Activated CD8-positive, alpha-beta memory T cell treated with anti-CD3 and anti-CD28 coated beads, Interleukin-2, amount 50 U/mL, for 1 hour (primary cell): ENCODE measurements at regions not wholly inside any gene's neighbourhood (a gene's known extent, or its start where the extent isn't known, plus 50 kb on each side); places are given as distances from the start of the nearest gene placed in this dataset.

Experiments used
- DNase-seq: peaks from one replicate; pipeline ENCODE4 v3.0.0-alpha.2; 2020; ENCODE audit errors: extremely low read depth

DNA sequence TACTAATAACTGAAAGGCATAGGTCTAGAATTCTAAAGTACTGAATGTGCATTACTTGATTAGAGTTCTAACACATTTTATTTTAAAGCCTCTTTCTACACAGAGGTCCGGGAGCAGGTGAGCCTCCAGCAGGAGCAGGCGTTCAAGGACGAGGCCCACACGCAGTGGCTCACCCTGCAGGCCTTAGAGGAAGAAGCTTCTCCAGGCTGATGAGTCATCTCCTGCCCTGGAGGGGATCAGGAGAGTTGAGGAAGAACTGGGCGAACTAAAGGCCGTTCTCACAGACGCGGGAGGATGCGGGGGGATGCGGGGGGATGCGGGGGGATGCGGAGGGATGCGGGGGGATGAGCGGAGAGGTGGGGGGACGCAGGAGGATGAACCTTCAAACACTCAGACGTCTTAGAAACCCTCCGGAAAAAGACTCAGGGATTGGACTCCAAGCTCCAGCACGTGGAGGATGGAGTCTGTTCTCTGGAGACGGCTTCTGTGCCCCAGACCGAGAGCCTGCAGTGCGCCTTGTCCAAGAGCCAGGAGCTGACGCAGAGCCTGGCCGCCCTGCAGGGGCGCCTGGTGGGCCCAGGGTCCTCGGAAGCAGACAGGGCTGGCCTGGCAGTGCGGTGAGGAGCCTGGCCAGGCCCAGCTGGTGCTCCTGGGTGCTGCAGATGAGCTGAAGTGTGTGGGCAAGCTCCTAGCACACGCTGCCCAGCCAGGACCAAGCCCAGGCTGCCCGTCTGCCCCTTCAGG, 433.7 kb upstream of the TPK1 start:
- no peak for DNase-seq

GRCh38 chr7:145265180-145265579, 429.3 kb upstream of the TPK1 start:
- no peak for DNase-seq

GRCh38 chr7:145263886-145264285, 428.0 kb upstream of the TPK1 start:
- DNase-seq, result no peak

DNA sequence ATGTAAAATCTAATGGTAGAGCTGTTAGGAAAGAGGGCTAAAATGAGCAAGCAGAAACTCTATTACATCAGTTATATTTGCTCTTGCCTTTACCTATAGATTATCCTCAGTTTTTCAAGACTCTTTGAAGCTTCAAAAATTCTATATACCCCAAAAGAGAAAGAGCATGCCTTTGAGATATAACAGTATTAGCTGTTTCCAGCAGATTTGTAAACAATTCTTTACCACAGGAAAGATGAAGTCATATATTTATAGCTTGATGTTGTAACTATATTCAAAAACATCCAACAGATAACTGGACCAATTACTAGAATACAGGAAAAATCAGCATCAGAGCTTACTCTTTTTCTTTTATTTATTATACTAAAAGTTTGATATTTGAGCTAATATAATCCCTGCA, 416.2 kb upstream of the TPK1 start:
- no peak for DNase-seq

GRCh38 chr7:145224775-145225174, 388.9 kb upstream of the TPK1 start:
- no peak for DNase-seq

- DNase-seq, result no peak
These were observed 383.6 kb upstream of the TPK1 start for GRCh38 chr7:145219461-145219860.

- DNase-seq, result no peak
These were observed 381.0 kb upstream of the TPK1 start for GRCh38 chr7:145216866-145217265.

GRCh38 chr7:145212050-145212449, 376.2 kb upstream of the TPK1 start:
- DNase-seq, result no peak

DNA sequence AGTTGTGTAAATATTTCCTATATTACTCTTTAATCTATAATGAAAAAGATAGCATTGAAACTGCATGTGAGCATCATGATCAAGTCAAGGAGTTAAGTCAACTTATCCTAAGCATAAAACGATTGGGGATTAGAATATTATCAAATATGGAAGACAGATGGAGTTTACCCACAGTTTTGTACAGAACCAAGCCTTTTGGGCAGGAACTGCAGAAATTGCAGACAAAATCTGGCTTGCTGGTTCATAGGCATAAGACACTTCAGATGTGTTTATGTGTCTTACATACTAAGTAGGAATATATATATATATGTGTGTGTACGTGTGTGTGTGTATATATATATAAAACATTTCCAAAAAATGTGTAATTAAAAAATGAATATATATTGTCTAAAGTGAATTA, 375.4 kb upstream of the TPK1 start:
- no peak for DNase-seq

GRCh38 chr7:145193951-145194350, 358.1 kb upstream of the TPK1 start:
- no peak for DNase-seq

DNA sequence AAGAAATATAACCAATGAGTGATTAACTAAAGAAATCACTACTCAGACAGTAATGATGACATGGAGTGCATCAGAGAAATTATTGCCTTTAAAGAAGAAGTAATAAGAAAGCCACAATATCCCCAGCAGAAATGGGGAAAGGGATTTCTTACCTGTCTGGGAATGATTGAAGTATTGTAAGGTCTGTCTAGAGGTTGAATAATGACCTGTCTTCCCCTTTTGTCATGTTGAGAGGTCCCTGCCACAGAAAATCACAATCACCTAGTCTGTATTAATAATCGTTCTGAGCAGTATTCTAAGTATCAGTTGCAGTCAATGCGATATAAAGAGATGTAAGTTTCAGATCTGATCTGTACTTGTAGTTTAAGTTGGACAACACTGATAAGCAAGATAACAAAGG, 349.1 kb upstream of the TPK1 start:
- no peak for DNase-seq

GRCh38 chr7:145183069-145183468, 347.2 kb upstream of the TPK1 start:
- no peak for DNase-seq

GRCh38 chr7:145175366-145175765, 339.5 kb upstream of the TPK1 start:
- DNase-seq, result no peak

- DNase-seq, result no peak
These were observed 334.1 kb upstream of the TPK1 start for GRCh38 chr7:145169908-145170307.

- DNase-seq, result no peak
These were observed 333.0 kb upstream of the TPK1 start for GRCh38 chr7:145168879-145169278.

GRCh38 chr7:145168427-145168826, 332.6 kb upstream of the TPK1 start:
- no peak for DNase-seq

DNA sequence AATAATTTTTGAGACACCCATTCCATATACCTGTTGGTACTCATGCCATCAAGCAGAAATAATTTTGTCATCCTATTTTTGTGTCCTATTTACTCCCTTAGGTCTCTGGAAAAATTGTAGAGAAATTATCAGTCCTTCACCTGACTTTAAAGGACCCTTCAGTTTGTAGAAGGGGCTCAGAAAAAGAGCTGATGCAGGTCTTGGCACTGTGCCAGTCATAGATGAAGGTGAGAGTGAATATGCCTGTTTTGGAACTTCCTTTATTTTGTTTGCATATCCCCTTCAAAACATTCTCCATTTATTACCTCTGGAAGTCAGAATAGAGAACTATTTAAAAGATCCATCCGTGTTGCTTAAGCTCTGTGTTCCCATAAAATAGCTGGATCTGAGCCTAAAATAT, 321.0 kb upstream of the TPK1 start:
- DNase-seq, result no peak

- no peak for DNase-seq
These were observed 316.7 kb upstream of the TPK1 start for GRCh38 chr7:145152589-145152988.

DNA sequence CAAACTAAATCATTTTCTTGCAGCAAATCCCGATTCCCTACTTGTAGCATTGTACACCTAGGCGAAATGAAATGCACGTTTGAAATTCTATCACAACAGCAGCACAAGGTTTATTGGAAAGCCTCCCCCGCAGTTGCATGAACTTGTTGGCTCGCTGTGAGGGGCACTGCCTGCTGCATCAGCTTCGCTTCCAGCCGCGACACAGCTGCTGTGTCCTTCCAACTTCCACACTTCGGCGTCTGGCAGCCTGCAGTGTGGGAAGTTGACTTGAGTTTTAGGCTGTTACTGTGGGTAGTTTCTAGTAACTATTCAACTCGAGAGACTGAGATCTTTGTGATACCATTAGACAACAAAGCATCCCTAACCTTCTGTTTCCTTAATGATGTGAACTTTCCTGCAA, 315.8 kb upstream of the TPK1 start:
- no peak for DNase-seq

GRCh38 chr7:145147865-145148264, 312.0 kb upstream of the TPK1 start:
- DNase-seq, result no peak

GRCh38 chr7:145143685-145144084, 307.8 kb upstream of the TPK1 start:
- no peak for DNase-seq

- no peak for DNase-seq
These were observed 298.5 kb upstream of the TPK1 start for GRCh38 chr7:145134377-145134776.

GRCh38 chr7:145123502-145123901, 287.6 kb upstream of the TPK1 start:
- DNase-seq, result no peak

GRCh38 chr7:145106001-145106400, 270.1 kb upstream of the TPK1 start:
- no peak for DNase-seq
